GM23338 (cell line): ENCODE measurements at regions not wholly inside any gene's neighbourhood (a gene's known extent, or its start where the extent isn't known, plus 50 kb on each side); places are given as distances from the start of the nearest gene placed in this dataset.

ENCODE experiments used
- ATAC-seq: fragments of 200-7000 bp; cut with Tn5 transposase; 3 replicates; pipeline ENCODE4 v1.9.1; 2020
- DNase-seq: peaks from one replicate; pipeline ENCODE4 v3.0.0-alpha.2; 2015; ENCODE audit warnings: low spot score
- H2AFZ ChIP-seq: fragments of 200-600 bp; sonication (generic); 2 replicates; pipeline ENCODE4 v1.8.0; 2016; ENCODE audit warnings: antibody characterized with exemption, mild to moderate bottlenecking, moderate library complexity
- H3F3A ChIP-seq: fragments of 200-600 bp; sonication (generic); replicated peaks from 2 replicates; pipeline ENCODE4 v1.8.0; 2017; ENCODE audit warnings: antibody characterized with exemption, mixed run types, low read depth
- H3K27ac ChIP-seq: fragments of 200-600 bp; sonication (generic); 2 replicates; pipeline ENCODE4 v1.6.1; 2016; ENCODE audit warnings: low read depth
- H3K27me3 ChIP-seq: fragments of 200-600 bp; sonication (generic); 2 replicates; pipeline ENCODE4 v1.8.0; 2016; ENCODE audit warnings: mild to moderate bottlenecking, mixed run types, moderate library complexity; ENCODE audit not compliant: insufficient read depth
- H3K36me3 ChIP-seq: fragments of 200-600 bp; sonication (generic); 2 replicates; pipeline ENCODE4 v1.8.0; 2016; ENCODE audit warnings: mild to moderate bottlenecking; ENCODE audit not compliant: insufficient read depth
- H3K4me1 ChIP-seq: fragments of 200-600 bp; sonication (generic); 2 replicates; pipeline ENCODE4 v1.8.0; 2016; ENCODE audit warnings: mild to moderate bottlenecking, moderate library complexity; ENCODE audit not compliant: insufficient read depth
- H3K4me2 ChIP-seq: fragments of 200-600 bp; sonication (generic); 2 replicates; pipeline ENCODE4 v1.7.1; 2017; ENCODE audit warnings: mixed run types
- H3K4me3 ChIP-seq: fragments of 200-600 bp; sonication (generic); 2 replicates; pipeline ENCODE4 v1.6.1; 2016; ENCODE audit warnings: mixed run types
- H3K79me2 ChIP-seq: fragments of 200-600 bp; sonication (generic); replicated peaks from 2 replicates; pipeline ENCODE4 v1.8.0; 2017; ENCODE audit warnings: mild to moderate bottlenecking; ENCODE audit not compliant: insufficient read depth
- H3K9me2 ChIP-seq: fragments of 200-600 bp; sonication (generic); 2 replicates; pipeline ENCODE4 v1.8.0; 2017; ENCODE audit not compliant: insufficient read depth
- H4K20me1 ChIP-seq: fragments of 200-600 bp; sonication (generic); replicated peaks from 2 replicates; pipeline ENCODE4 v1.8.0; 2017; ENCODE audit warnings: mild to moderate bottlenecking; ENCODE audit not compliant: insufficient read depth
- H3K27ac Mint-ChIP-seq: 2 replicates; pipeline ENCODE4 v1.8.0; 2020; ENCODE audit warnings: inconsistent platforms, mild to moderate bottlenecking, moderate library complexity, mixed read lengths
- H3K27me3 Mint-ChIP-seq: 3 replicates; pipeline ENCODE4 v1.8.0; 2022; ENCODE audit warnings: low read depth, mild to moderate bottlenecking, moderate library complexity, mixed read lengths, inconsistent platforms; ENCODE audit not compliant: insufficient read depth, poor library complexity
- H3K36me3 Mint-ChIP-seq: 3 replicates; pipeline ENCODE4 v1.8.0; 2021; ENCODE audit warnings: low read depth, mild to moderate bottlenecking, inconsistent platforms, moderate library complexity, mixed read lengths
- H3K4me1 Mint-ChIP-seq: 3 replicates; pipeline ENCODE4 v1.8.0; 2020; ENCODE audit warnings: mild to moderate bottlenecking, inconsistent platforms, mixed read lengths
- H3K4me3 Mint-ChIP-seq: 3 replicates; pipeline ENCODE4 v1.8.0; 2021; ENCODE audit warnings: moderate library complexity, mild to moderate bottlenecking, inconsistent platforms, mixed read lengths
- H3K9me3 Mint-ChIP-seq: 3 replicates; pipeline ENCODE4 v1.8.0; 2020; ENCODE audit warnings: moderate library complexity, mild to moderate bottlenecking, inconsistent platforms, mixed read lengths
- CREB1 ChIP-seq: fragments of 250-450 bp; sonication (Bioruptor Pico); IDR thresholded peaks from 2 replicates; pipeline ENCODE4 v1.5.0; 2020; ENCODE audit warnings: low read depth, mild to moderate bottlenecking, moderate library complexity
- CTCF ChIP-seq, 2 experiments: fragments of 200-600 bp in 1 of 2; sonication (generic) in 1 of 2; conservative IDR thresholded peaks; 2 replicates each; pipeline versions ENCODE4 v1.5.1 to v1.6.1; 2016 to 2017; ENCODE audit warnings: antibody characterized with exemption in 2 of 2, low read depth in 2 of 2, mild to moderate bottlenecking in 2 of 2, moderate library complexity in 1 of 2
- ETS1 ChIP-seq: IDR thresholded peaks from 2 replicates; pipeline ENCODE4 v1.6.1; 2016; ENCODE audit warnings: antibody characterized with exemption
- EZH2 ChIP-seq: fragments of 200-600 bp; sonication (generic); IDR thresholded peaks from one replicate; pipeline ENCODE4 v1.8.0; 2017; ENCODE audit warnings: antibody characterized with exemption, mild to moderate bottlenecking, low read depth; ENCODE audit not compliant: unreplicated experiment
- EZH2phosphoT487 ChIP-seq: fragments of 200-600 bp; sonication (generic); IDR thresholded peaks from one replicate; pipeline ENCODE4 v1.8.1; 2018; ENCODE audit warnings: antibody characterized with exemption; ENCODE audit not compliant: unreplicated experiment
- JUNB ChIP-seq: IDR thresholded peaks from one replicate; pipeline ENCODE4 v1.6.1; 2016; ENCODE audit warnings: antibody characterized with exemption; ENCODE audit not compliant: unreplicated experiment
- NANOG ChIP-seq: IDR thresholded peaks from 2 replicates; pipeline ENCODE4 v1.6.1; 2016; ENCODE audit warnings: antibody characterized with exemption, borderline replicate concordance
- POLR2AphosphoS5 ChIP-seq: IDR thresholded peaks from 2 replicates; pipeline ENCODE4 v1.6.1; 2016; ENCODE audit warnings: antibody characterized with exemption, low read depth
- REST ChIP-seq: IDR thresholded peaks from one replicate; pipeline ENCODE4 v1.6.1; 2018; ENCODE audit warnings: antibody characterized with exemption; ENCODE audit not compliant: unreplicated experiment
- STAT1 ChIP-seq: IDR thresholded peaks from one replicate; pipeline ENCODE4 v1.6.1; 2016; ENCODE audit warnings: antibody characterized with exemption; ENCODE audit not compliant: unreplicated experiment
- ZNF114 ChIP-seq: fragments of 250-450 bp; sonication (Bioruptor Pico); IDR thresholded peaks from 2 replicates; pipeline ENCODE4 v1.5.0; 2020; ENCODE audit warnings: mild to moderate bottlenecking, moderate library complexity
- ZNF331 ChIP-seq: fragments of 250-450 bp; sonication (Bioruptor Pico); IDR thresholded peaks from 2 replicates; pipeline ENCODE4 v1.5.0; 2020; ENCODE audit warnings: low read depth, mild to moderate bottlenecking, moderate library complexity
- ZNF462 ChIP-seq: fragments of 250-450 bp; sonication (Bioruptor Pico); IDR thresholded peaks from 2 replicates; pipeline ENCODE4 v1.5.0; 2020; ENCODE audit warnings: mild to moderate bottlenecking, moderate library complexity

- H3K9me3 Mint-ChIP-seq: no peaks in the 10 kb centered on the region
These were observed 185.8 kb upstream of the SGK1 start for GRCh38 chr6:134503585-134504281.

More at GRCh38 chr6:134503585-134504281, 185.8 kb upstream of the SGK1 start:
- Histone ChIP-seq H3K4me2 (no peak overlapping the region), H2AFZ (no peak overlapping the region), H4K20me1 (no peaks in the 10 kb centered on the region), H3K9me2 (no peaks in the 10 kb centered on the region), H3K36me3 (no peaks in the 10 kb centered on the region), H3K27ac (no peak overlapping the region), H3K27me3 (no peaks in the 10 kb centered on the region), H3F3A (no peaks in the 10 kb centered on the region), H3K4me1 (no peaks in the 10 kb centered on the region), H3K4me3 (no peak overlapping the region), H3K79me2 (no peaks in the 10 kb centered on the region)
- DNase-seq (no peak), ATAC-seq (no peak)
- TF ChIP-seq NANOG (no peak), CTCF (conservative IDR thresholded peaks at IDR 0.05; ENCODE audit: low read depth in 2 of 2) (no peak), EZH2 (no peak), REST (no peak), ETS1 (no peak), EZH2phosphoT487 (no peak), ZNF462 (no peak), POLR2AphosphoS5 (no peak), ZNF114 (CRISPR knock-in tag) (no peak), STAT1 (no peak), CREB1 (CRISPR knock-in tag) (no peak), JUNB (no peak), ZNF331 (no peak)
- no peaks in the 10 kb centered on the region for H3K36me3 Mint-ChIP-seq
- H3K27me3 Mint-ChIP-seq: peaks cover 2% of the 10 kb centered on the region
- peaks cover 5% of the 10 kb centered on the region; the same call in 2 of the 3 replicates for H3K4me1 Mint-ChIP-seq
- no peak overlapping the region for H3K27ac Mint-ChIP-seq
- no peak overlapping the region for H3K4me3 Mint-ChIP-seq
